Stimulated activated CD4-positive, alpha-beta T cell treated with anti-CD3 and anti-CD28 coated beads, TNF-alpha, amount 100 ng/mL, for 48 hours (primary cell): ENCODE measurements at regions not wholly inside any gene's neighbourhood (a gene's known extent, or its start where the extent isn't known, plus 50 kb on each side); places are given as distances from the start of the nearest gene placed in this dataset.

Experiments
- DNase-seq, 3 donors: peaks; one replicate each; pipeline ENCODE4 v3.0.0-alpha.2; 2020; ENCODE audit warnings: low read depth in 3 of 3

DNA sequence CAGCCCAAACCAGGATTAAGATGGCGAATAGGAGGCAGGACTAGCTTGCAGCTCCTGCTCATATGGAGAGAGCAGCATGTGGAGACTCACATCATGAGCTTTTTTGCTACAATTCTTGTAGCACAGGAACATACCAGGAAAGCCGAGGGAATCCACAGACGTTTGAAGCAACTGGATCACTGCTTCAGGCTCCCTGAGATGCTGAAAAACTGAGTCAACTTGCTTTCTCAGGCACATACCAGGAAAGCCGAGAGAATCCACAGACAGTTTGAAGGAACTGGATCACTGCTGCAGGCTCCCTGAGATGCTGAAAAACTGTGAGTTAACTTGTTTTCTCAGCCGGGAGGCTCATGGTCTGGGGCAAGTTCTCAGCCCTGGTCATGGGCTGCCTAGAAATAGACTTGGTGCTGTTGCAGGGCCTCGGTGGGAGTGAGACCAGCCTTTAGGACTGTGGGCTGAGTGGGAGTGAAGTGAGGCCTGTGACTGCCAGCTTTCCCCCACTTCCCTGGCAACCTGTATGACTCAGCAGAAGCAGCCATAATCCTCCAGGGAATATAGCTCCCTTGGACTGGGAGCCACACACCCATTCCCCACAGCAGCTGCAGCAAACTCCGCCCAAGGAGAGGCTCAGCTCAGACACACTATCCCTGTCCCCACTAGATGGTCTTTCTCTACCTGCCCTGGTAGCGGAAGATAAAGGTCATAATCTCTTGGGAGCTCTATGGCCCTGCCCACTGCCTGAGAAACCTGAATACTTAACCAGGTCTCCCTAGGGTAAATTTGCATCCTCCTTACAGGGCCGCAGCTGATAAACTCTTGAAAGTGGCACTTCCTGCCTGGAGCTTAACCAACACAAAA is 51.9 kb upstream of the PFN2 start:
- DNase-seq: no peak

DNA sequence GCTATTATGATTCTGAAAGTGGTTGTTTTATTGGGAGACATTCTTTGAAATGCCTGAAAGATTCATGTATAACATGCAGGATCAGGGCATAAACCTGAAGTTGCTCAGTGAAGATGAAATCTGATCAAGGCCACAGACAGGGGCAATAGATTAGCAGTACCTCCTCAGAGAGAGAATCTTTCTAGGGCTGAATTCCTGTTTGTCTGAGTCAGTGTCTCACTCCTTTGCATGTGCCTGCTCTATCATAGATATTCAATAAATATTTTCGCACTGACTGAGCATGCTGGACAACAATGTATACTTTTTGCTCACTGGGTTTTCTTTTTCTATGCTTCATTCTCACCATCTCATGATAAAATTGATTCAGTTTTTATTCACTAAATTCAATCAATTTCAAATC is 49.8 kb upstream of the PFN2 start:
- DNase-seq: no peak
